DND-41 (cell line): ENCODE measurements at regions not wholly inside any gene's neighbourhood (a gene's known extent, or its start where the extent isn't known, plus 50 kb on each side); places are given as distances from the start of the nearest gene placed in this dataset.

Experiments
- ATAC-seq: fragments of 200-7000 bp; cut with Tn5 transposase; 3 replicates; pipeline ENCODE4 v1.9.1; 2021; ENCODE audit warnings: low read depth; ENCODE audit not compliant: insufficient read depth
- DNase-seq: peaks from one replicate; pipeline ENCODE4 v3.0.0-alpha.2; 2020
- H2AFZ ChIP-seq: 2 replicates; pipeline ENCODE4 v1.6.0; 2012; ENCODE audit warnings: low read depth, low read length
- H3K27ac ChIP-seq: 2 replicates; pipeline ENCODE4 v1.5.1; 2012; ENCODE audit warnings: low read length, inconsistent platforms
- H3K27me3 ChIP-seq: fragments of 200-600 bp; sonication (generic); 2 replicates; pipeline ENCODE4 v1.6.0; 2012; ENCODE audit warnings: low read length, mild to moderate bottlenecking, inconsistent platforms; ENCODE audit not compliant: insufficient read depth, poor library complexity
- H3K36me3 ChIP-seq: 2 replicates; pipeline ENCODE4 v1.5.1; 2012; ENCODE audit warnings: low read length, inconsistent platforms; ENCODE audit not compliant: insufficient read depth
- H3K4me1 ChIP-seq: 2 replicates; pipeline ENCODE4 v1.5.1; 2012; ENCODE audit warnings: mild to moderate bottlenecking, low read length; ENCODE audit not compliant: insufficient read depth
- H3K4me2 ChIP-seq: 2 replicates; pipeline ENCODE4 v1.6.0; 2012; ENCODE audit warnings: mild to moderate bottlenecking, moderate library complexity, low read length, inconsistent platforms; ENCODE audit not compliant: insufficient read depth
- H3K4me3 ChIP-seq, 2 experiments: fragments of 200-600 bp in 1 of 2; shearing (Covaris generic) in 1 of 2; 2 replicates each; pipeline ENCODE4 v1.5.1; 2012 to 2016; ENCODE audit warnings: inconsistent platforms in 2 of 2, low read length in 2 of 2, mild to moderate bottlenecking in 2 of 2, low read depth in 1 of 2, moderate library complexity in 1 of 2
- H3K79me2 ChIP-seq: 2 replicates; pipeline ENCODE4 v1.6.0; 2012; ENCODE audit warnings: low read length, inconsistent platforms; ENCODE audit not compliant: insufficient read depth
- H3K9ac ChIP-seq: 2 replicates; pipeline ENCODE4 v1.6.0; 2012; ENCODE audit warnings: low read depth, mild to moderate bottlenecking, inconsistent platforms, low read length, moderate library complexity
- H3K9me3 ChIP-seq: 2 replicates; pipeline ENCODE4 v1.5.1; 2012; ENCODE audit warnings: low read length, moderate library complexity, mild to moderate bottlenecking, inconsistent platforms; ENCODE audit not compliant: insufficient read depth, severe bottlenecking
- H4K20me1 ChIP-seq: 2 replicates; pipeline ENCODE4 v1.6.0; 2012; ENCODE audit warnings: low read length; ENCODE audit not compliant: insufficient read depth
- EZH2 ChIP-seq: IDR thresholded peaks from 3 replicates; pipeline ENCODE4 v1.6.1; 2012; ENCODE audit warnings: borderline replicate concordance, low read depth, mild to moderate bottlenecking, moderate library complexity, low read length, inconsistent platforms; ENCODE audit not compliant: severe bottlenecking
- TF ChIP-seq, protein P1 (sequence below): IDR thresholded peaks from 2 replicates; pipeline ENCODE4 v1.5.1; 2012; ENCODE audit warnings: borderline replicate concordance, low read length, moderate library complexity, mild to moderate bottlenecking; ENCODE audit not compliant: poor library complexity, severe bottlenecking; ENCODE audit errors: extremely low read depth

GRCh38 chr4:96343836-96344235, 503.9 kb downstream of the PDHA2 start:
- DNase-seq: no peak
- H3K9me3 ChIP-seq: peaks cover 4% of the 10 kb centered on the region
- H3K4me1 ChIP-seq: no peaks in the 10 kb centered on the region
- no peaks in the 10 kb centered on the region for H3K36me3 ChIP-seq
- H3K9ac ChIP-seq: no peak overlapping the region
- no peak overlapping the region for H2AFZ ChIP-seq
- no peak overlapping the region for H3K4me2 ChIP-seq
- H3K79me2 ChIP-seq: no peaks in the 10 kb centered on the region
- TF ChIP-seq, protein P1, sequence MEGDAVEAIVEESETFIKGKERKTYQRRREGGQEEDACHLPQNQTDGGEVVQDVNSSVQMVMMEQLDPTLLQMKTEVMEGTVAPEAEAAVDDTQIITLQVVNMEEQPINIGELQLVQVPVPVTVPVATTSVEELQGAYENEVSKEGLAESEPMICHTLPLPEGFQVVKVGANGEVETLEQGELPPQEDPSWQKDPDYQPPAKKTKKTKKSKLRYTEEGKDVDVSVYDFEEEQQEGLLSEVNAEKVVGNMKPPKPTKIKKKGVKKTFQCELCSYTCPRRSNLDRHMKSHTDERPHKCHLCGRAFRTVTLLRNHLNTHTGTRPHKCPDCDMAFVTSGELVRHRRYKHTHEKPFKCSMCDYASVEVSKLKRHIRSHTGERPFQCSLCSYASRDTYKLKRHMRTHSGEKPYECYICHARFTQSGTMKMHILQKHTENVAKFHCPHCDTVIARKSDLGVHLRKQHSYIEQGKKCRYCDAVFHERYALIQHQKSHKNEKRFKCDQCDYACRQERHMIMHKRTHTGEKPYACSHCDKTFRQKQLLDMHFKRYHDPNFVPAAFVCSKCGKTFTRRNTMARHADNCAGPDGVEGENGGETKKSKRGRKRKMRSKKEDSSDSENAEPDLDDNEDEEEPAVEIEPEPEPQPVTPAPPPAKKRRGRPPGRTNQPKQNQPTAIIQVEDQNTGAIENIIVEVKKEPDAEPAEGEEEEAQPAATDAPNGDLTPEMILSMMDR: no peak
- TF ChIP-seq EZH2: no peak
- H3K27me3 ChIP-seq: no peaks in the 10 kb centered on the region
- H3K27ac ChIP-seq: no peak overlapping the region
- no peak overlapping the region for H3K4me3 ChIP-seq
- no peak for ATAC-seq
- no peaks in the 10 kb centered on the region for H4K20me1 ChIP-seq

DNA sequence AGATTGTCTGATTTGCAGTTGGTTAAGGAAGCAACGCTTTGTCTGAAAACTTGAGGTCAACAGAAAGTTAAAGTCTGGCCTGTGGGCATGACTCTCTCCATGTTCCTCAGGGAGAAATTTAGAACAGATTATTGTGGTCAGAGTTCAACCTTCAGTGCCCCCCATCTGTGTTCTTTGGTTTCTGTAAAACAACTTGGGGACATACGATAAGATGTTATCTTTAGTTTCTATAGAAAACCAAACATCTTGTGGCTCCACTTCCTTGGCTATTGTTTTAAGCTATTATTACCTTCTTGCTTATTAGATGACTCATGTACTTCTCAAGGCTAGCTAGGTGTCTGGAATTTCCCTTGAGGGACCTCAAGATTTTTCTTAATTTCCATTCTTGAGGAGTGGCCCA, 507.7 kb downstream of the PDHA2 start:
- ATAC-seq: no peak

GRCh38 chr4:96352051-96352517, 512.2 kb downstream of the PDHA2 start:
- peak overlapping the region; percentile 43 for H2AFZ ChIP-seq
- no peaks in the 10 kb centered on the region for H3K36me3 ChIP-seq
- no peak overlapping the region for H3K4me2 ChIP-seq
- H3K4me1 ChIP-seq: peaks cover 31% of the 10 kb centered on the region
- H3K9me3 ChIP-seq: peaks cover 4% of the 10 kb centered on the region
- H3K79me2 ChIP-seq: no peaks in the 10 kb centered on the region
- no peak overlapping the region for H3K9ac ChIP-seq
- TF ChIP-seq EZH2: no peak
- TF ChIP-seq, protein P1: peak; percentile 64
- H3K4me3 ChIP-seq: no peak overlapping the region
- peak; percentile 54 for DNase-seq
- no peak for ATAC-seq
- H3K27me3 ChIP-seq: no peaks in the 10 kb centered on the region
- H3K27ac ChIP-seq: no peak overlapping the region
- no peaks in the 10 kb centered on the region for H4K20me1 ChIP-seq

More for the DNA sequence above, 507.7 kb downstream of the PDHA2 start:
- DNase-seq: no peak
- Histone ChIP-seq H3K27me3 (no peaks in the 10 kb centered on the region), H4K20me1 (no peaks in the 10 kb centered on the region), H3K79me2 (no peaks in the 10 kb centered on the region), H3K27ac (no peak overlapping the region), H3K9me3 (peaks cover 4% of the 10 kb centered on the region), H3K4me2 (no peak overlapping the region), H2AFZ (no peak overlapping the region), H3K36me3 (no peaks in the 10 kb centered on the region), H3K4me3 (no peak overlapping the region), H3K4me1 (peaks cover 5% of the 10 kb centered on the region; the same call in 1 of the 2 replicates), H3K9ac (no peak overlapping the region)
- TF ChIP-seq, protein P1: no peak

- peak overlapping the region in 1 of 2 experiments; percentile 50; a peak in 2 of 4 replicates for H3K4me3 ChIP-seq
- peak overlapping the region; percentile 79 for H3K27ac ChIP-seq
- no peaks in the 10 kb centered on the region for H3K79me2 ChIP-seq
- no peaks in the 10 kb centered on the region for H3K9me3 ChIP-seq
- H2AFZ ChIP-seq: peak overlapping the region; percentile 84
- peak overlapping the region; percentile 75 for H3K4me2 ChIP-seq
- H3K9ac ChIP-seq: peak overlapping the region; percentile 45
- ATAC-seq (peak; percentile 91), DNase-seq (peak; percentile 49)
- H3K27me3 ChIP-seq: no peaks in the 10 kb centered on the region
- no peaks in the 10 kb centered on the region for H4K20me1 ChIP-seq
- TF ChIP-seq, protein P1: no peak
- no peak for TF ChIP-seq EZH2
- peaks cover 38% of the 10 kb centered on the region for H3K4me1 ChIP-seq
- H3K36me3 ChIP-seq: no peaks in the 10 kb centered on the region
These were observed 514.3 kb downstream of the PDHA2 start for GRCh38 chr4:96354036-96354712.
